SK-N-SH (cell line): ENCODE measurements at regions not wholly inside any gene's neighbourhood (a gene's known extent, or its start where the extent isn't known, plus 50 kb on each side); places are given as distances from the start of the nearest gene placed in this dataset.

ENCODE experiments used
- CTCF ChIA-PET: fragments of 300-600, 350-600 bp; formaldehyde crosslinking; extraction: SDS; loops from one replicate; lab custom pipeline; 2021; lab: Yijun Ruan, JAX
- POLR2A ChIA-PET: fragments of 350-600 bp; sonication (Branson Sonifier 250); formaldehyde crosslinking; extraction: SDS; loops from one replicate; lab custom pipeline; 2020; ENCODE audit warnings: antibody characterized with exemption, inconsistent platforms; lab: Yijun Ruan, JAX
- DNase-seq: peaks from one replicate; pipeline ENCODE4 v3.0.0; 2012
- H2AFZ ChIP-seq: fragments of 200-600 bp; sonication (generic); 2 replicates; pipeline ENCODE4 v1.8.1; 2016; ENCODE audit warnings: antibody characterized with exemption, mild to moderate bottlenecking, low read depth
- H3F3A ChIP-seq: fragments of 200-600 bp; sonication (generic); replicated peaks from 2 replicates; pipeline ENCODE3; 2016; ENCODE audit warnings: antibody characterized with exemption, mild to moderate bottlenecking; ENCODE audit not compliant: insufficient read depth
- H3K27ac ChIP-seq, 2 experiments: fragments of 200-500 bp in 1 of 2; fragments of 200-600 bp in 1 of 2; sonication (Bioruptor generic) in 1 of 2; sonication (generic), shearing (Covaris generic) in 1 of 2; 2 replicates each; pipeline versions ENCODE4 v1.5.1 to v1.6.1; 2014 to 2016; ENCODE audit warnings: low read depth in 2 of 2, inconsistent platforms in 1 of 2, low read length in 1 of 2, mild to moderate bottlenecking in 1 of 2, mixed read lengths in 1 of 2
- H3K27me3 ChIP-seq: fragments of 200-600 bp; sonication (generic), shearing (Covaris generic); 2 replicates; pipeline ENCODE4 v1.6.1; 2016; ENCODE audit warnings: mixed run types; ENCODE audit not compliant: insufficient read depth
- H3K36me3 ChIP-seq, 2 experiments: fragments of 200-500 bp in 1 of 2; fragments of 200-600 bp in 1 of 2; sonication (Bioruptor generic) in 1 of 2; sonication (generic) in 1 of 2; replicated peaks in 1 of 2; 2 replicates each; pipeline versions ENCODE3 to v1.5.1; 2014 to 2016; ENCODE audit warnings: low read length in 1 of 2, mild to moderate bottlenecking in 1 of 2; ENCODE audit not compliant: insufficient read depth in 2 of 2, control insufficient read depth in 1 of 2
- H3K4me1 ChIP-seq, 2 experiments: fragments of 200-500 bp in 1 of 2; fragments of 200-600 bp in 1 of 2; sonication (Bioruptor generic) in 1 of 2; sonication (generic), shearing (Covaris generic) in 1 of 2; 2 replicates each; pipeline versions ENCODE4 v1.5.1 to v1.6.1; 2014 to 2016; ENCODE audit warnings: low read depth in 1 of 2, low read length in 1 of 2, mixed run types in 1 of 2; ENCODE audit not compliant: insufficient read depth in 2 of 2, control insufficient read depth in 1 of 2
- H3K4me2 ChIP-seq: fragments of 200-600 bp; sonication (generic), shearing (Covaris generic); 2 replicates; pipeline ENCODE4 v1.6.1; 2017; ENCODE audit warnings: mixed run types
- H3K4me3 ChIP-seq, 2 experiments: fragments of 200-500 bp in 1 of 2; fragments of 200-600 bp in 1 of 2; sonication (Bioruptor generic) in 1 of 2; sonication (generic), shearing (Covaris generic) in 1 of 2; 2 replicates each; pipeline versions ENCODE4 v1.5.1 to v1.8.1; 2014 to 2016; ENCODE audit warnings: low read depth in 2 of 2, inconsistent platforms in 1 of 2, low read length in 1 of 2, mild to moderate bottlenecking in 1 of 2, mixed read lengths in 1 of 2, moderate library complexity in 1 of 2
- H3K79me2 ChIP-seq: fragments of 200-600 bp; sonication (generic); 2 replicates; pipeline ENCODE4 v1.8.1; 2017; ENCODE audit warnings: mild to moderate bottlenecking; ENCODE audit not compliant: insufficient read depth
- H3K9ac ChIP-seq: fragments of 200-600 bp; sonication (generic); 2 replicates; pipeline ENCODE4 v1.6.1; 2017; ENCODE audit warnings: mixed run types
- H3K9me2 ChIP-seq: fragments of 200-600 bp; sonication (generic); 2 replicates; pipeline ENCODE4 v1.6.1; 2017; ENCODE audit warnings: mixed run types
- H3K9me3 ChIP-seq: fragments of 200-600 bp; sonication (generic); 2 replicates; pipeline ENCODE4 v1.6.1; 2017; ENCODE audit warnings: mixed run types, mild to moderate bottlenecking, moderate library complexity
- H4K20me1 ChIP-seq: fragments of 200-600 bp; sonication (generic); 2 replicates; pipeline ENCODE4 v1.6.1; 2017; ENCODE audit warnings: mild to moderate bottlenecking, mixed run types; ENCODE audit not compliant: insufficient read depth
- CTCF ChIP-seq: fragments of 200-600 bp; sonication (generic); IDR thresholded peaks from 2 replicates; pipeline ENCODE4 v1.6.1; 2017; ENCODE audit warnings: antibody characterized with exemption, mild to moderate bottlenecking, moderate library complexity
- GABPA ChIP-seq: IDR thresholded peaks from 2 replicates; pipeline ENCODE4 v1.4.0; 2012; ENCODE audit warnings: low read depth, mild to moderate bottlenecking
- GATA2 ChIP-seq: sonication (generic); formaldehyde crosslinking; IDR thresholded peaks from 2 replicates; pipeline ENCODE4 v1.5.0; 2020; ENCODE audit warnings: mild to moderate bottlenecking, missing genetic modification reagents
- IRF3 ChIP-seq: fragments of 150-350 bp; IDR thresholded peaks from 2 replicates; pipeline ENCODE4 v1.6.1; 2016; ENCODE audit warnings: mild to moderate bottlenecking, low read depth, low read length
- MEF2A ChIP-seq: IDR thresholded peaks from 2 replicates; pipeline ENCODE4 v1.4.0; 2012; ENCODE audit warnings: low read depth, borderline replicate concordance
- NFIC ChIP-seq: IDR thresholded peaks from 2 replicates; pipeline ENCODE4 v1.4.0; 2012; ENCODE audit warnings: borderline replicate concordance
- POLR2AphosphoS5 ChIP-seq: IDR thresholded peaks from 2 replicates; pipeline ENCODE4 v1.6.1; 2012; ENCODE audit warnings: low read depth, low read length
- RAD21 ChIP-seq: IDR thresholded peaks from 2 replicates; pipeline ENCODE4 v1.6.1; 2012; ENCODE audit warnings: mild to moderate bottlenecking, low read length
- RFX5 ChIP-seq: IDR thresholded peaks from 2 replicates; pipeline ENCODE4 v1.6.1; 2012; ENCODE audit warnings: mild to moderate bottlenecking, improper control_type of control experiment, low read length
- TAF1 ChIP-seq: IDR thresholded peaks from 2 replicates; pipeline ENCODE4 v1.6.1; 2012; ENCODE audit warnings: low read depth, mild to moderate bottlenecking, low read length, moderate library complexity, borderline replicate concordance
- TEAD4 ChIP-seq: IDR thresholded peaks from 2 replicates; pipeline ENCODE4 v1.4.0; 2012; ENCODE audit warnings: mild to moderate bottlenecking, borderline replicate concordance; ENCODE audit not compliant: insufficient read depth
- WGBS: methylation state at CpG from one replicate; pipeline ENCODE4 v1.1.6; 2017; ENCODE audit warnings: low lambda C conversion rate; 5-methylcytosine and 5-hydroxymethylcytosine counted together
- TF ChIP-seq, protein P1 (sequence below): IDR thresholded peaks from 2 replicates; pipeline ENCODE4 v1.4.0; 2012; ENCODE audit warnings: low read depth

DNA sequence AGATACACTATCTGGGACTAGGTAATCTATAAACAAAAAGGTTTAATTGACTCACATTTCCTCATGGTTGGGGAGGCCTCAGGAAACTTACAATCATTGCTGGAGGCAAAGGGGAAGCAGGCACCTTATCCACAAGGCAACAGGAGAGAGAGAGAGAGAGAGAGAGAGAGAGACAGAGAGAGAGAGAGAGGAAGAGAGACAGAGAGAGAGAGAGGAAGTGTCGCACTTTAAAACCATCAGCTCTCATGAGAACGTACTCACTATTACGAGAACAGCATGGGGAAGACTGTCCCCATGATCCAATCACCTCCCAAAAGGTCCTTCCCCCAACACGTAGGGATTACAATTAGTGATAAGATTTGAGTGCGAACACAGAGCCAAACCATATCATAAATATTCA is 253.5 kb upstream of the TRIB2 start:
- POLR2A ChIA-PET, result no interaction called here
- H4K20me1 ChIP-seq, result no peaks in the 10 kb centered on the region
- H3K9ac ChIP-seq, result no peak overlapping the region
- no peak overlapping the region for H3K4me3 ChIP-seq
- 80% methylated on average over 5 of the region's 5 CpGs for WGBS
- CTCF ChIA-PET, result interaction anchor here (1.7 to 1.9 kb wide), 2 partner anchors 11 to 253 kb away, joined by 3 to 7 read pairs; partner anchors contain the start of gene TRIB2
- H3K4me1 ChIP-seq, result no peaks in the 10 kb centered on the region
- no peaks in the 10 kb centered on the region for H3F3A ChIP-seq
- no peaks in the 10 kb centered on the region for H3K79me2 ChIP-seq
- no peak for DNase-seq
- no peak overlapping the region for H3K4me2 ChIP-seq
- no peaks in the 10 kb centered on the region for H3K27me3 ChIP-seq
- no peaks in the 10 kb centered on the region for H3K9me3 ChIP-seq
- H3K27ac ChIP-seq, result no peak overlapping the region
- H3K9me2 ChIP-seq, result no peaks in the 10 kb centered on the region
- no peak for TF ChIP-seq TEAD4
- no peak for TF ChIP-seq MEF2A
- TF ChIP-seq, all 33 proteins: peak for 0
- no peaks in the 10 kb centered on the region for H3K36me3 ChIP-seq
- no peak overlapping the region for H2AFZ ChIP-seq

- Histone ChIP-seq H3F3A (no peaks in the 10 kb centered on the region), H3K36me3 (no peaks in the 10 kb centered on the region), H3K4me1 (peaks cover 0 to 7% of the 10 kb centered on the region in 2 experiments; a peak in 1 of 4 replicates), H3K9ac (no peak overlapping the region), H3K27me3 (no peaks in the 10 kb centered on the region), H2AFZ (no peak overlapping the region), H4K20me1 (no peaks in the 10 kb centered on the region), H3K4me3 (no peak overlapping the region), H3K4me2 (no peak overlapping the region), H3K79me2 (no peaks in the 10 kb centered on the region), H3K9me2 (no peaks in the 10 kb centered on the region), H3K27ac (no peak overlapping the region), H3K9me3 (no peaks in the 10 kb centered on the region)
- DNase-seq, result no peak
- ChIA-PET POLR2A (no interaction called here), CTCF (no interaction called here)
- TF ChIP-seq, protein P1, sequence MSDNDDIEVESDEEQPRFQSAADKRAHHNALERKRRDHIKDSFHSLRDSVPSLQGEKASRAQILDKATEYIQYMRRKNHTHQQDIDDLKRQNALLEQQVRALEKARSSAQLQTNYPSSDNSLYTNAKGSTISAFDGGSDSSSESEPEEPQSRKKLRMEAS, result no peak
- TF ChIP-seq GATA2 (CRISPR knock-in tag) (no peak), MEF2A (no peak), CTCF (no peak), POLR2AphosphoS5 (no peak), GABPA (no peak), TEAD4 (no peak), NFIC (no peak), RAD21 (no peak)
- 64% methylated on average over 5 of the region's 5 CpGs for WGBS
Measured at GRCh38 chr2:12465631-12466135, 251.1 kb upstream of the TRIB2 start.

DNA sequence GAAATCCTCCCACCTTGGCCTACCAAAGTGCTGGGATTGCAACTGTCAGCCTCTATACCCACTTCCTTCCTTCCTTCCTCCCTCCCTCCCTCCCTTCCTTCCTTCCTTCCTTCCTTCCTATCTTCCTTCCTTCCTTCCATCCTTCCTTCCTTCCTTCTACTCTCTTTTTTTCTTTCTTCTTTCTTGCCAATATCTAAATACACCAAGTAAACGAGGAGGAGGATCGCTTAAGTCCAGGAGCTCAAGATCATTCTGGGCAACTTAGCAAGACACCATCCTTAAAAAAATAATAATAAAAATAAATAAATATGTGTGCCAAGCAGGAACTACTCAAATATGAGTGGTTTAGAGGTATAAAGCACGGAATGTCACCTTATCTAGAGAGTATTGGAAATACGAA is 249.4 kb upstream of the TRIB2 start:
- WGBS, result 83% methylated on average over 4 of the region's 4 CpGs
- TF ChIP-seq IRF3 (no peak), TEAD4 (no peak), TAF1 (no peak), RFX5 (no peak)
- TF ChIP-seq, all 33 proteins: peak for 0
- POLR2A ChIA-PET, result no interaction called here

More for the DNA sequence above, 249.4 kb upstream of the TRIB2 start:
- no peak overlapping the region for H3K4me3 ChIP-seq
- CTCF ChIA-PET, result interaction anchor here (0.6 kb wide), 1 partner anchor 37 kb away, joined by 3 read pairs; no protein-coding TSS in a partner anchor
- no peak overlapping the region for H3K9ac ChIP-seq
- no peak overlapping the region for H3K4me2 ChIP-seq
- H3K9me3 ChIP-seq, result no peaks in the 10 kb centered on the region
- H3K27me3 ChIP-seq, result no peaks in the 10 kb centered on the region
- H3F3A ChIP-seq, result no peaks in the 10 kb centered on the region
- no peak overlapping the region for H2AFZ ChIP-seq
- H3K4me1 ChIP-seq, result peaks cover 0 to 7% of the 10 kb centered on the region in 2 experiments; a peak in 1 of 4 replicates
- no peak overlapping the region for H3K27ac ChIP-seq
- H4K20me1 ChIP-seq, result no peaks in the 10 kb centered on the region
- no peaks in the 10 kb centered on the region for H3K36me3 ChIP-seq
- H3K79me2 ChIP-seq, result no peaks in the 10 kb centered on the region
- H3K9me2 ChIP-seq, result no peaks in the 10 kb centered on the region
- DNase-seq, result no peak
